ENCODE measurements at regions not wholly inside any gene's neighbourhood (a gene's known extent, or its start where the extent isn't known, plus 50 kb on each side); places are given as distances from the start of the nearest gene placed in this dataset.

DNA sequence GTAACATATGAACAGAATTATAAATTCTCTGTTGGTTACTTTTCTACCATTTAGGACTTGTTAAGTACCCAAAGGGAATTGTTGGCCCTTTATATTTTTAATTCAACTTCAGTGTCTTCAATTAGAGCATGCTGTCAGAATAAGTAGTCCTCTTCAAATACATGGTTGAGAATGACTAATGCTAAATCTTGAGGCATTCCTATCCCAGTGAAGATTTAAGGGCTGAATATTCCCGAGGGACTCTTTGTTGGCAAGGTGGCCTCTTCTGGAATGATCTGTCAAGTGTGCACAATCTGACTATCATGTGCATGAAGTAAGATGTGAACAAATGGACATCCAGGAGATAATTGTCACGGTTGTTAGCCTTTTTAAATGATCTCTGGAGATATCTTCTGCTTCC is 421.7 kb downstream of the BMP2 start:
- H3K9ac ChIP-seq (ENCODE audit: control insufficient read depth, extremely low read depth, insufficient read depth, low read length): no peak overlapping the region
- DNase-seq (ENCODE audit: low read depth, low spot score) (no peak), FAIRE-seq (no peak)
- no peak overlapping the region for H3K27ac ChIP-seq (ENCODE audit: control insufficient read depth, insufficient read depth, low read length)
- H3K36me3 ChIP-seq (ENCODE audit: control insufficient read depth in 2 of 2, extremely low read depth in 1 of 2, insufficient read depth in 2 of 2, low read length in 2 of 2): no peaks in the 10 kb centered on the region
- H3K9me3 ChIP-seq (ENCODE audit: control insufficient read depth, low read depth, low read length): no peaks in the 10 kb centered on the region
- H3K4me1 ChIP-seq (ENCODE audit: control insufficient read depth, extremely low read depth, insufficient read depth, low read length): no peaks in the 10 kb centered on the region
- H3K4me2 ChIP-seq (ENCODE audit: control insufficient read depth, extremely low read depth, insufficient read depth, low read depth, low read length): no peak overlapping the region
- H4K20me1 ChIP-seq (ENCODE audit: control insufficient read depth, extremely low read depth, insufficient read depth, low read length): no peaks in the 10 kb centered on the region
- no peaks in the 10 kb centered on the region for H3K79me2 ChIP-seq (ENCODE audit: control insufficient read depth, insufficient read depth, low read length)
- no peaks in the 10 kb centered on the region for H3K27me3 ChIP-seq (ENCODE audit: control insufficient read depth, extremely low read depth, insufficient read depth, low read length)
- H3K9me1 ChIP-seq (ENCODE audit: control insufficient read depth, extremely low read depth, insufficient read depth, low read length): no peaks in the 10 kb centered on the region
- H2AFZ ChIP-seq (ENCODE audit: control insufficient read depth, low read length): no peak overlapping the region
- dilution Hi-C loops (cut with MboI; ENCODE audit: extremely low pct_ligation_motif_present, low sequenced_read_pairs): no loop called here
- no peak for TF ChIP-seq EZH2 (IDR thresholded peaks at IDR 0.05; ENCODE audit: low read length)
- TF ChIP-seq, protein P1, sequence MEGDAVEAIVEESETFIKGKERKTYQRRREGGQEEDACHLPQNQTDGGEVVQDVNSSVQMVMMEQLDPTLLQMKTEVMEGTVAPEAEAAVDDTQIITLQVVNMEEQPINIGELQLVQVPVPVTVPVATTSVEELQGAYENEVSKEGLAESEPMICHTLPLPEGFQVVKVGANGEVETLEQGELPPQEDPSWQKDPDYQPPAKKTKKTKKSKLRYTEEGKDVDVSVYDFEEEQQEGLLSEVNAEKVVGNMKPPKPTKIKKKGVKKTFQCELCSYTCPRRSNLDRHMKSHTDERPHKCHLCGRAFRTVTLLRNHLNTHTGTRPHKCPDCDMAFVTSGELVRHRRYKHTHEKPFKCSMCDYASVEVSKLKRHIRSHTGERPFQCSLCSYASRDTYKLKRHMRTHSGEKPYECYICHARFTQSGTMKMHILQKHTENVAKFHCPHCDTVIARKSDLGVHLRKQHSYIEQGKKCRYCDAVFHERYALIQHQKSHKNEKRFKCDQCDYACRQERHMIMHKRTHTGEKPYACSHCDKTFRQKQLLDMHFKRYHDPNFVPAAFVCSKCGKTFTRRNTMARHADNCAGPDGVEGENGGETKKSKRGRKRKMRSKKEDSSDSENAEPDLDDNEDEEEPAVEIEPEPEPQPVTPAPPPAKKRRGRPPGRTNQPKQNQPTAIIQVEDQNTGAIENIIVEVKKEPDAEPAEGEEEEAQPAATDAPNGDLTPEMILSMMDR (optimal IDR thresholded peaks at IDR 0.05 in 1 of 3, IDR thresholded peaks at IDR 0.05 in 1 of 3, conservative IDR thresholded peaks at IDR 0.05 in 1 of 3; ENCODE audit: extremely low read depth in 1 of 3, insufficient read depth in 2 of 3, low read length in 3 of 3): no peak
- no peak overlapping the region for H3K4me3 ChIP-seq (ENCODE audit: control insufficient read depth in 2 of 3, extremely low read depth in 1 of 3, insufficient read depth in 2 of 3, low read depth in 1 of 3, low read length in 3 of 3)

DNA sequence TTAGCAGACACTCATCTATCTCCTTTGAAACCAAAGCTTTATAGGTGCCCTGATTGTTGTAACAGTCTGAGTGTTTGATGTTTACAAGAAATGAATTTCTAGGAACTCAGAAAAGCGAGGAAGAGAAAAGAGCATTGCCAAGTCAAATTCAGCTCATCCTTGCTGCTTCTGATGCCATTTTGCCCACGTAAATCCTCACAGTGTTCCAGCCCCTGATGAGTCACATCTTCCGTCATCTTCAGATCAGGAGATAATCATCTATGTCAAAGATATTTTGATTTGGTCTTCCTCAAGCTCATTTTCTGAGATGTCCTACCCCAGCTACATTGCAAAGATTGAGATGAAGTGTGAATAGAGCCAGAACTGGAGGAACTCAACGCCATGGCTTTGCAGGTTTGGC is 426.2 kb downstream of the BMP2 start:
- Histone ChIP-seq H3K27me3 (ENCODE audit: control insufficient read depth, extremely low read depth, insufficient read depth, low read length) (no peaks in the 10 kb centered on the region), H3K27ac (ENCODE audit: control insufficient read depth, insufficient read depth, low read length) (no peak overlapping the region), H3K4me1 (ENCODE audit: control insufficient read depth, extremely low read depth, insufficient read depth, low read length) (no peaks in the 10 kb centered on the region), H3K4me2 (ENCODE audit: control insufficient read depth, extremely low read depth, insufficient read depth, low read depth, low read length) (no peak overlapping the region), H4K20me1 (ENCODE audit: control insufficient read depth, extremely low read depth, insufficient read depth, low read length) (no peaks in the 10 kb centered on the region), H3K9ac (ENCODE audit: control insufficient read depth, extremely low read depth, insufficient read depth, low read length) (no peak overlapping the region), H3K9me1 (ENCODE audit: control insufficient read depth, extremely low read depth, insufficient read depth, low read length) (no peaks in the 10 kb centered on the region), H3K79me2 (ENCODE audit: control insufficient read depth, insufficient read depth, low read length) (no peaks in the 10 kb centered on the region), H3K4me3 (ENCODE audit: control insufficient read depth in 2 of 3, extremely low read depth in 1 of 3, insufficient read depth in 2 of 3, low read depth in 1 of 3, low read length in 3 of 3) (no peak overlapping the region), H3K9me3 (ENCODE audit: control insufficient read depth, low read depth, low read length) (no peaks in the 10 kb centered on the region), H2AFZ (ENCODE audit: control insufficient read depth, low read length) (no peak overlapping the region), H3K36me3 (ENCODE audit: control insufficient read depth in 2 of 2, extremely low read depth in 1 of 2, insufficient read depth in 2 of 2, low read length in 2 of 2) (no peaks in the 10 kb centered on the region)
- no peak for FAIRE-seq
- dilution Hi-C loops (cut with MboI; ENCODE audit: extremely low pct_ligation_motif_present, low sequenced_read_pairs): no loop called here
- DNase-seq (ENCODE audit: low read depth, low spot score): no peak
- no peak for TF ChIP-seq EZH2 (IDR thresholded peaks at IDR 0.05; ENCODE audit: low read length)
- TF ChIP-seq, protein P1 (optimal IDR thresholded peaks at IDR 0.05 in 1 of 3, IDR thresholded peaks at IDR 0.05 in 1 of 3, conservative IDR thresholded peaks at IDR 0.05 in 1 of 3; ENCODE audit: extremely low read depth in 1 of 3, insufficient read depth in 2 of 3, low read length in 3 of 3): no peak

All from keratinocyte (primary cell).